Activated CD4-positive, CD25-positive, alpha-beta regulatory T cell treated with anti-CD3 and anti-CD28 coated beads, Interleukin-2, amount 50 U/mL, for 16 hours (primary cell): ENCODE measurements at regions not wholly inside any gene's neighbourhood (a gene's known extent, or its start where the extent isn't known, plus 50 kb on each side); places are given as distances from the start of the nearest gene placed in this dataset.

Source experiments
- DNase-seq: peaks from one replicate; pipeline ENCODE4 v3.0.0-alpha.2; 2020; ENCODE audit warnings: low read depth, low spot score

GRCh38 chr14:51307551-51307950 lies 67.5 kb downstream of the TMX1 start:
- no peak for DNase-seq

GRCh38 chr14:51308866-51309265 lies 68.8 kb downstream of the TMX1 start:
- no peak for DNase-seq

GRCh38 chr14:51310505-51310944 lies 70.5 kb downstream of the TMX1 start:
- no peak for DNase-seq

GRCh38 chr14:51314321-51315015 lies 74.4 kb downstream of the TMX1 start:
- DNase-seq = no peak

GRCh38 chr14:51317373-51317772 lies 77.3 kb downstream of the TMX1 start:
- no peak for DNase-seq

GRCh38 chr14:51318813-51319597 lies 79.0 kb downstream of the TMX1 start:
- DNase-seq = no peak

GRCh38 chr14:51321036-51321435 lies 81.0 kb downstream of the TMX1 start:
- no peak for DNase-seq

- no peak for DNase-seq
Measured at GRCh38 chr14:51323492-51323891, 83.4 kb downstream of the TMX1 start.

- DNase-seq = no peak
Measured at GRCh38 chr14:51327376-51327775, 87.3 kb downstream of the TMX1 start.

- DNase-seq = no peak
Measured at GRCh38 chr14:51328064-51328771, 88.2 kb downstream of the TMX1 start.

GRCh38 chr14:51328772-51329353 lies 88.8 kb downstream of the TMX1 start:
- DNase-seq = no peak

- no peak for DNase-seq
Measured at GRCh38 chr14:51331486-51332367, 91.7 kb downstream of the TMX1 start.

- no peak for DNase-seq
Measured at GRCh38 chr14:51333299-51333698, 93.3 kb downstream of the TMX1 start.

- no peak for DNase-seq
Measured at GRCh38 chr14:51333901-51334521, 94.0 kb downstream of the TMX1 start.

GRCh38 chr14:51334566-51334965 lies 94.5 kb downstream of the TMX1 start:
- DNase-seq = no peak

- DNase-seq = no peak
Measured at GRCh38 chr14:51335531-51335930, 95.5 kb downstream of the TMX1 start.

- no peak for DNase-seq
Measured at GRCh38 chr14:51335961-51336723, 96.1 kb downstream of the TMX1 start.

- no peak for DNase-seq
Measured at GRCh38 chr14:51336734-51337133, 96.7 kb downstream of the TMX1 start.

- no peak for DNase-seq
Measured at GRCh38 chr14:51337520-51337919, 97.5 kb downstream of the TMX1 start.

- no peak for DNase-seq
Measured at GRCh38 chr14:51341338-51341737, 101.3 kb downstream of the TMX1 start.
